Keratinocyte (primary cell): ENCODE measurements at regions not wholly inside any gene's neighbourhood (a gene's known extent, or its start where the extent isn't known, plus 50 kb on each side); places are given as distances from the start of the nearest gene placed in this dataset.

Source experiments
- DNase-seq: peaks from one replicate; pipeline ENCODE4 v3.0.0-alpha.2; 2011; ENCODE audit warnings: low read depth, missing footprints, low spot score
- FAIRE-seq: peaks from 2 replicates; lab custom pipeline; 2011; peaks lifted over from hg19 to GRCh38; lab: Jason Lieb, UNC
- H2AFZ ChIP-seq: 2 replicates; pipeline ENCODE4 v1.6.0; 2012; ENCODE audit warnings: low read length, control low read depth, inconsistent platforms; ENCODE audit not compliant: control insufficient read depth
- H3K27ac ChIP-seq: 2 replicates; pipeline ENCODE4 v1.5.1; 2011; ENCODE audit warnings: low read length; ENCODE audit not compliant: control insufficient read depth, insufficient read depth
- H3K27me3 ChIP-seq: 3 replicates; pipeline ENCODE4 v1.6.0; 2011; ENCODE audit warnings: low read length; ENCODE audit not compliant: control insufficient read depth, insufficient read depth; ENCODE audit errors: extremely low read depth
- H3K36me3 ChIP-seq, 2 experiments: 2 replicates in 1 of 2; 3 replicates in 1 of 2; pipeline ENCODE4 v1.5.1; 2011; ENCODE audit warnings: low read length in 2 of 2, mild to moderate bottlenecking in 1 of 2; ENCODE audit not compliant: control insufficient read depth in 2 of 2, insufficient read depth in 2 of 2; ENCODE audit errors: extremely low read depth in 1 of 2
- H3K4me1 ChIP-seq: 3 replicates; pipeline ENCODE4 v1.5.1; 2011; ENCODE audit warnings: low read length; ENCODE audit not compliant: control insufficient read depth, insufficient read depth; ENCODE audit errors: extremely low read depth
- H3K4me2 ChIP-seq: 3 replicates; pipeline ENCODE4 v1.6.0; 2011; ENCODE audit warnings: low read depth, low read length; ENCODE audit not compliant: control insufficient read depth, insufficient read depth; ENCODE audit errors: extremely low read depth
- H3K4me3 ChIP-seq, 3 experiments: fragments of 200-600 bp in 1 of 3; sonication (generic) in 1 of 3; 2 replicates in 2 of 3; 3 replicates in 1 of 3; pipeline ENCODE4 v1.5.1; 2011 to 2016; ENCODE audit warnings: low read length in 3 of 3, mild to moderate bottlenecking in 3 of 3, control low read depth in 2 of 3, inconsistent platforms in 1 of 3, low read depth in 1 of 3, mixed read lengths in 1 of 3, mixed run types in 1 of 3, moderate library complexity in 1 of 3; ENCODE audit not compliant: control insufficient read depth in 2 of 3, insufficient read depth in 2 of 3; ENCODE audit errors: extremely low read depth in 1 of 3
- H3K79me2 ChIP-seq: 2 replicates; pipeline ENCODE4 v1.6.0; 2012; ENCODE audit warnings: low read length; ENCODE audit not compliant: control insufficient read depth, insufficient read depth
- H3K9ac ChIP-seq: 3 replicates; pipeline ENCODE4 v1.6.0; 2011; ENCODE audit warnings: low read length; ENCODE audit not compliant: control insufficient read depth, insufficient read depth; ENCODE audit errors: extremely low read depth
- H3K9me1 ChIP-seq: 3 replicates; pipeline ENCODE4 v1.6.0; 2011; ENCODE audit warnings: low read length; ENCODE audit not compliant: control insufficient read depth, insufficient read depth; ENCODE audit errors: extremely low read depth
- H3K9me3 ChIP-seq: 2 replicates; pipeline ENCODE4 v1.5.1; 2012; ENCODE audit warnings: low read depth, low read length; ENCODE audit not compliant: control insufficient read depth
- H4K20me1 ChIP-seq: 3 replicates; pipeline ENCODE4 v1.6.0; 2011; ENCODE audit warnings: low read length; ENCODE audit not compliant: control insufficient read depth, insufficient read depth; ENCODE audit errors: extremely low read depth
- EZH2 ChIP-seq: IDR thresholded peaks from one replicate; pipeline ENCODE4 v1.6.1; 2012; ENCODE audit warnings: inconsistent platforms, mild to moderate bottlenecking, low read length, moderate library complexity
- dilution Hi-C: fragments of 300-500 bp; cut with MboI; formaldehyde crosslinking; loops from one replicate; pipeline ENCODE4 v1.7.0; 2020; ENCODE audit warnings: low sequenced_read_pairs; ENCODE audit not compliant: extremely low pct_ligation_motif_present
- TF ChIP-seq, protein P1 (sequence below), 3 experiments: IDR thresholded peaks in 1 of 3; conservative IDR thresholded peaks in 1 of 3; optimal IDR thresholded peaks in 1 of 3; 2 replicates in 2 of 3; 3 replicates in 1 of 3; pipeline versions ENCODE3 to v1.5.1; 2011; ENCODE audit warnings: low read length in 3 of 3, mild to moderate bottlenecking in 3 of 3, moderate library complexity in 2 of 3, control low read depth in 1 of 3, inconsistent platforms in 1 of 3; ENCODE audit not compliant: insufficient read depth in 2 of 3; ENCODE audit errors: extremely low read depth in 1 of 3

DNA sequence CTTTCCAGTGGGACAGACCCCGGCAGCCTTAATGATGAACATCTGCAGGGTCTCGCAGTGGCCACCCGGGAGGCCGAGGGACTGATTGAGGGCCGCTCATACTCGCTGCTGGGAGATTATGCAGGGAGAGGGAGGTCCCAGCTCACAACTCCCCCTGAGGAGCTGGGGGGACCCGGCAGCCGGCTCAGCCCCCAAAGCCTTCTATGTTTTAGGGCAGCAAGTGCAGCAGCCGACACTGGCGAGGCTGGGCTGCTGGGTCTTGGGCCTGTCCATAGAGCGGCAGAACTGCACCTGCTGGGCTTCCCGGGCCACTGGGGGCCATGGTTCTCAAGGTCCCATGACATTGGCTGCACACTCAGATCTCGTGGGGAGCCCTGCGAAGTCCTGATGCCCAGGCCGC is 110.7 kb downstream of the RFLNA start:
- no peaks in the 10 kb centered on the region for H3K27me3 ChIP-seq
- dilution Hi-C loops, result no loop called here
- no peaks in the 10 kb centered on the region for H3K9me3 ChIP-seq
- no peak overlapping the region for H3K4me3 ChIP-seq
- no peak overlapping the region for H3K27ac ChIP-seq
- H3K4me2 ChIP-seq, result no peak overlapping the region
- TF ChIP-seq, protein P1, sequence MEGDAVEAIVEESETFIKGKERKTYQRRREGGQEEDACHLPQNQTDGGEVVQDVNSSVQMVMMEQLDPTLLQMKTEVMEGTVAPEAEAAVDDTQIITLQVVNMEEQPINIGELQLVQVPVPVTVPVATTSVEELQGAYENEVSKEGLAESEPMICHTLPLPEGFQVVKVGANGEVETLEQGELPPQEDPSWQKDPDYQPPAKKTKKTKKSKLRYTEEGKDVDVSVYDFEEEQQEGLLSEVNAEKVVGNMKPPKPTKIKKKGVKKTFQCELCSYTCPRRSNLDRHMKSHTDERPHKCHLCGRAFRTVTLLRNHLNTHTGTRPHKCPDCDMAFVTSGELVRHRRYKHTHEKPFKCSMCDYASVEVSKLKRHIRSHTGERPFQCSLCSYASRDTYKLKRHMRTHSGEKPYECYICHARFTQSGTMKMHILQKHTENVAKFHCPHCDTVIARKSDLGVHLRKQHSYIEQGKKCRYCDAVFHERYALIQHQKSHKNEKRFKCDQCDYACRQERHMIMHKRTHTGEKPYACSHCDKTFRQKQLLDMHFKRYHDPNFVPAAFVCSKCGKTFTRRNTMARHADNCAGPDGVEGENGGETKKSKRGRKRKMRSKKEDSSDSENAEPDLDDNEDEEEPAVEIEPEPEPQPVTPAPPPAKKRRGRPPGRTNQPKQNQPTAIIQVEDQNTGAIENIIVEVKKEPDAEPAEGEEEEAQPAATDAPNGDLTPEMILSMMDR (optimal IDR thresholded peaks at IDR 0.05 in 1 of 3, IDR thresholded peaks at IDR 0.05 in 1 of 3, conservative IDR thresholded peaks at IDR 0.05 in 1 of 3; ENCODE audit: extremely low read depth in 1 of 3, insufficient read depth in 2 of 3, low read length in 3 of 3), result no peak
- peaks cover 5% of the 10 kb centered on the region for H3K4me1 ChIP-seq
- H3K9ac ChIP-seq, result no peak overlapping the region
- H3K9me1 ChIP-seq, result no peaks in the 10 kb centered on the region
- H4K20me1 ChIP-seq, result peaks cover 22% of the 10 kb centered on the region
- DNase-seq, result no peak
- no peak for FAIRE-seq
- H3K79me2 ChIP-seq, result peaks cover 21% of the 10 kb centered on the region
- peaks cover 14 to 29% of the 10 kb centered on the region in 2 experiments for H3K36me3 ChIP-seq
- H2AFZ ChIP-seq, result no peak overlapping the region

GRCh38 chr12:124405151-124405550 is 110.3 kb downstream of the RFLNA start:
- no peak overlapping the region for H3K4me3 ChIP-seq
- H3K4me2 ChIP-seq, result no peak overlapping the region
- DNase-seq (no peak), FAIRE-seq (no peak)
- H3K9ac ChIP-seq, result no peak overlapping the region
- TF ChIP-seq, protein P1 (optimal IDR thresholded peaks at IDR 0.05 in 1 of 3, IDR thresholded peaks at IDR 0.05 in 1 of 3, conservative IDR thresholded peaks at IDR 0.05 in 1 of 3; ENCODE audit: extremely low read depth in 1 of 3, insufficient read depth in 2 of 3, low read length in 3 of 3), result no peak
- no peak for TF ChIP-seq EZH2
- H3K27me3 ChIP-seq, result no peaks in the 10 kb centered on the region
- no peaks in the 10 kb centered on the region for H3K9me3 ChIP-seq
- peaks cover 18 to 31% of the 10 kb centered on the region in 2 experiments for H3K36me3 ChIP-seq
- H3K79me2 ChIP-seq, result peaks cover 18% of the 10 kb centered on the region
- dilution Hi-C loops, result no loop called here
- no peak overlapping the region for H3K27ac ChIP-seq
- peaks cover 20% of the 10 kb centered on the region for H4K20me1 ChIP-seq
- H3K9me1 ChIP-seq, result no peaks in the 10 kb centered on the region
- H3K4me1 ChIP-seq, result peaks cover under 1% of the 10 kb centered on the region
- H2AFZ ChIP-seq, result no peak overlapping the region
